ENCODE measurements at regions not wholly inside any gene's neighbourhood (a gene's known extent, or its start where the extent isn't known, plus 50 kb on each side); places are given as distances from the start of the nearest gene placed in this dataset.
"Not testable (repeated sequence)": the region's sequence is repeated elsewhere in the genome, so short reads cannot be mapped to it uniquely, and the experiment has no call there.

GRCh38 chr6:4472222-4472621 is 304.0 kb upstream of the CDYL start:
- ATAC-seq = no peak

GRCh38 chr6:4471515-4471914 is 304.7 kb upstream of the CDYL start:
- not testable (repeated sequence) for ATAC-seq

More at GRCh38 chr6:4472222-4472621, 304.0 kb upstream of the CDYL start:
- TF ChIP-seq OSR1 (CRISPR knock-in tag; IDR thresholded peaks at IDR 0.05) (no peak), CSDC2 (CRISPR knock-in tag; IDR thresholded peaks at IDR 0.05) (no peak), RARB (CRISPR knock-in tag; IDR thresholded peaks at IDR 0.05) (no peak), TOX (CRISPR knock-in tag; IDR thresholded peaks at IDR 0.05; ENCODE audit: borderline replicate concordance) (no peak), CREB5 (CRISPR knock-in tag; IDR thresholded peaks at IDR 0.05; ENCODE audit: low read depth) (no peak), ZNF8 (CRISPR knock-in tag; IDR thresholded peaks at IDR 0.05) (no peak), ZC3H10 (CRISPR knock-in tag; IDR thresholded peaks at IDR 0.05) (no peak), PATZ1 (CRISPR knock-in tag; IDR thresholded peaks at IDR 0.05; ENCODE audit: borderline replicate concordance) (no peak)

GRCh38 chr6:4470698-4471210 is 305.4 kb upstream of the CDYL start:
- no peak for ATAC-seq
- TF ChIP-seq ZFP3 (CRISPR knock-in tag; IDR thresholded peaks at IDR 0.05) (no peak), ZNF565 (CRISPR knock-in tag; conservative IDR thresholded peaks at IDR 0.05; ENCODE audit: low read depth) (no peak), ZNF70 (CRISPR knock-in tag; IDR thresholded peaks at IDR 0.05) (no peak), TOX (CRISPR knock-in tag; IDR thresholded peaks at IDR 0.05; ENCODE audit: borderline replicate concordance) (no peak), ZNF8 (CRISPR knock-in tag; IDR thresholded peaks at IDR 0.05) (no peak), ARNTL (CRISPR knock-in tag; IDR thresholded peaks at IDR 0.05; ENCODE audit: borderline replicate concordance, low read depth) (no peak), ZC3H10 (CRISPR knock-in tag; IDR thresholded peaks at IDR 0.05) (no peak), ZFP30 (CRISPR knock-in tag; IDR thresholded peaks at IDR 0.05) (no peak), RARB (CRISPR knock-in tag; IDR thresholded peaks at IDR 0.05) (no peak), BACH2 (CRISPR knock-in tag; IDR thresholded peaks at IDR 0.05; ENCODE audit: borderline replicate concordance) (no peak), GLIS3 (CRISPR knock-in tag; IDR thresholded peaks at IDR 0.05) (no peak), SNAI2 (CRISPR knock-in tag; IDR thresholded peaks at IDR 0.05) (no peak), TCF4 (CRISPR knock-in tag; IDR thresholded peaks at IDR 0.05; ENCODE audit: borderline replicate concordance) (no peak), POU6F1 (CRISPR knock-in tag; IDR thresholded peaks at IDR 0.05; ENCODE audit: borderline replicate concordance, low read depth) (no peak), OSR1 (CRISPR knock-in tag; IDR thresholded peaks at IDR 0.05) (no peak), CREB5 (CRISPR knock-in tag; IDR thresholded peaks at IDR 0.05; ENCODE audit: low read depth) (no peak)

- ATAC-seq = peak; percentile 45; the same call in 1 of the 3 replicates
- TF ChIP-seq PATZ1 (CRISPR knock-in tag; IDR thresholded peaks at IDR 0.05; ENCODE audit: borderline replicate concordance) (no peak), ZNF70 (CRISPR knock-in tag; IDR thresholded peaks at IDR 0.05) (no peak), PPARA (CRISPR knock-in tag; IDR thresholded peaks at IDR 0.05; ENCODE audit: borderline replicate concordance) (no peak), ZNF565 (CRISPR knock-in tag; conservative IDR thresholded peaks at IDR 0.05; ENCODE audit: low read depth) (no peak), SNAI2 (CRISPR knock-in tag; IDR thresholded peaks at IDR 0.05) (no peak)
Observed at GRCh38 chr6:4466769-4467480, 309.3 kb upstream of the CDYL start.

Measured in SK-N-SH treated with all-trans-retinoic acid at 6 μM for 48 hours (cell line).